ENCODE measurements at regions not wholly inside any gene's neighbourhood (a gene's known extent, or its start where the extent isn't known, plus 50 kb on each side); places are given as distances from the start of the nearest gene placed in this dataset.
A peak's percentile ranks its signal among the peaks of the same experiment; 100 is the strongest.

DNA sequence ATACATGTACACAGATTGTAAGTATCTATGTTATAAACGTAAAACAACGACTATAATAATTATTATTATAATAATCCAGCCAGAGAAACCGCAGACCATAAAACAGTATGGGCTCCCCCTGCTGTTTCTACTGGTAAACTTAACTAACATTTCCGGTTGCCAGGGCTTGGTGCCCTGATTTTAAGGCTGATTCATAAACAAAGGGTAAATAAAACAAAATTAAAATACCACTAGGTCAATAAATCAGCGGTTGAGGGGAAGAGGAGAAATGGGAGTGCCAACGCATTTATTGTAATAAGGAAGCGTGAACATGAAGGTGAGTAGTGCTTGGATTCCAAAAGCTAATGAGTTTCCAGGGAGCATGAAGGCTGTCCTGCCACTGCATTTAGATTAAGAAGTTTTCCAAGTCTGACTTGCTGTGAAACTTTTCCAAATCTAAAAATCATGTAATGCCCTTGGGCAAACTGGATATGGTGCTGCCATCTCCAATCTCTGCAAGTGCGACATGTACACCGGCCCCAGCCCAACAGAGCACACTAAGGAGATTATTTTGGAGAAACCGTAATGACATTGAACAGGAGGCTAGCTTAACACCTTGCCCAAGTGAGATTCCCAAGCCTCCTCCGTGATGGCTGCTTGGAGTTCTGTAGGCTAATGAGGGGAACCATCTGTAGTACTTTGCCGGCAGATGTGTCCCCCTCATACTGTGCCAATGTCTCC lies 50.7 kb upstream of the HNRNPA3 start:
- peak; percentile 88 for TF ChIP-seq CTCF (conservative IDR thresholded peaks at IDR 0.05)
- TF ChIP-seq EZH2 (IDR thresholded peaks at IDR 0.05; ENCODE audit: low read depth): no peak

Measured in PC-9 (cell line).